H1 (cell line): ENCODE measurements at regions not wholly inside any gene's neighbourhood (a gene's known extent, or its start where the extent isn't known, plus 50 kb on each side); places are given as distances from the start of the nearest gene placed in this dataset.

Experiments
- CTCF ChIA-PET: fragments of 300-600 bp; sonication (Branson Sonifier 250); formaldehyde crosslinking; loops from one replicate; lab custom pipeline; 2021; ENCODE audit not compliant: partially characterized antibody; lab: Charles Lee
- POLR2A ChIA-PET: fragments of 300-600 bp; sonication (Branson Sonifier 250); formaldehyde crosslinking; loops from one replicate; lab custom pipeline; 2021; ENCODE audit warnings: inconsistent platforms; ENCODE audit not compliant: partially characterized antibody; lab: Charles Lee
- DNase-seq, 2 experiments: peaks; one replicate each; pipeline versions ENCODE4 v3.0.0 to v3.0.0-alpha.2; 2010 to 2022; ENCODE audit warnings: low spot score in 2 of 2, low read depth in 1 of 2, mixed read lengths in 1 of 2
- FAIRE-seq: peaks from 2 replicates; lab custom pipeline; 2011; peaks lifted over from hg19 to GRCh38; lab: Jason Lieb, UNC
- H2AFZ ChIP-seq: 2 replicates; pipeline ENCODE4 v1.8.1; 2012; ENCODE audit warnings: low read length, inconsistent platforms
- H2AK5ac ChIP-seq: 2 replicates; pipeline ENCODE4 v1.6.1; 2013; ENCODE audit warnings: low read depth, low read length
- H2BK120ac ChIP-seq: replicated peaks from 2 replicates; pipeline ENCODE3; 2013; ENCODE audit warnings: low read depth, low read length, inconsistent platforms
- H2BK12ac ChIP-seq: 2 replicates; pipeline ENCODE4 v1.6.1; 2013; ENCODE audit warnings: low read depth, low read length
- H2BK15ac ChIP-seq: 2 replicates; pipeline ENCODE4 v1.6.1; 2013; ENCODE audit warnings: low read length
- H2BK20ac ChIP-seq: 2 replicates; pipeline ENCODE4 v1.6.1; 2013; ENCODE audit warnings: low read length
- H2BK5ac ChIP-seq: 2 replicates; pipeline ENCODE4 v1.6.1; 2013; ENCODE audit warnings: low read depth, low read length
- H3K14ac ChIP-seq: 2 replicates; pipeline ENCODE4 v1.6.1; 2013; ENCODE audit warnings: inconsistent platforms; ENCODE audit not compliant: insufficient read length
- H3K18ac ChIP-seq: 2 replicates; pipeline ENCODE4 v1.6.1; 2013; ENCODE audit warnings: low read length; ENCODE audit errors: extremely low read depth
- H3K23ac ChIP-seq: 2 replicates; pipeline ENCODE4 v1.6.1; 2013; ENCODE audit warnings: inconsistent platforms; ENCODE audit not compliant: insufficient read length
- H3K23me2 ChIP-seq: 2 replicates; pipeline ENCODE4 v1.6.1; 2013; ENCODE audit warnings: low read depth, low read length
- H3K27ac ChIP-seq: 2 replicates; pipeline ENCODE4 v1.6.1; 2011; ENCODE audit warnings: low read depth, low read length, inconsistent platforms
- H3K27me3 ChIP-seq, 4 experiments: replicated peaks in 1 of 4; 1 replicate in 1 of 4; 2 replicates in 3 of 4; pipeline versions ENCODE4 v1.6.1 to v1.8.1; 2011 to 2013; ENCODE audit warnings: low read length in 3 of 4, mild to moderate bottlenecking in 3 of 4, inconsistent platforms in 2 of 4, mixed read lengths in 2 of 4, moderate library complexity in 1 of 4; ENCODE audit not compliant: control insufficient read depth in 3 of 4, insufficient read depth in 3 of 4; ENCODE audit errors: extremely low read depth in 1 of 4
- H3K36me3 ChIP-seq, 4 experiments: 2 replicates each; pipeline versions ENCODE4 v1.6.1 to v1.8.1; 2011 to 2013; ENCODE audit warnings: mild to moderate bottlenecking in 4 of 4, low read length in 3 of 4, moderate library complexity in 2 of 4, control low read depth in 1 of 4, inconsistent platforms in 1 of 4; ENCODE audit not compliant: insufficient read depth in 4 of 4, control insufficient read depth in 2 of 4
- H3K4ac ChIP-seq: replicated peaks from 2 replicates; pipeline ENCODE3; 2013; ENCODE audit warnings: low read length, low read depth, mixed read lengths, inconsistent platforms; ENCODE audit not compliant: insufficient read length
- H3K4me1 ChIP-seq, 4 experiments: replicated peaks in 1 of 4; 1 replicate in 1 of 4; 2 replicates in 3 of 4; pipeline versions ENCODE4 v1.6.1 to v1.8.1; 2011 to 2013; ENCODE audit warnings: low read length in 3 of 4, inconsistent platforms in 2 of 4, mixed read lengths in 1 of 4; ENCODE audit not compliant: insufficient read depth in 4 of 4, control insufficient read depth in 3 of 4
- H3K4me2 ChIP-seq, 2 experiments: 2 replicates each; pipeline versions ENCODE4 v1.6.1 to v1.8.1; 2011 to 2013; ENCODE audit warnings: low read depth in 2 of 2, low read length in 2 of 2, control low read depth in 1 of 2, inconsistent platforms in 1 of 2, mild to moderate bottlenecking in 1 of 2; ENCODE audit not compliant: insufficient read depth in 1 of 2
- H3K4me3 ChIP-seq, 4 experiments: fragments of 200-600, 300-600 bp in 1 of 4; sonication (generic), shearing (Covaris generic), sonication (Bioruptor Twin) in 1 of 4; 2 replicates each; pipeline versions ENCODE4 v1.5.1 to v1.8.1; 2011 to 2016; ENCODE audit warnings: low read length in 4 of 4, low read depth in 3 of 4, control low read depth in 2 of 4, inconsistent platforms in 2 of 4, mild to moderate bottlenecking in 2 of 4, mixed read lengths in 1 of 4, moderate library complexity in 1 of 4; ENCODE audit not compliant: insufficient read depth in 2 of 4; ENCODE audit errors: extremely low read depth in 1 of 4
- H3K56ac ChIP-seq: replicated peaks from 2 replicates; pipeline ENCODE3; 2013; ENCODE audit warnings: low read depth, mild to moderate bottlenecking, mixed read lengths, low read length, inconsistent platforms; ENCODE audit not compliant: insufficient read length
- H3K79me1 ChIP-seq: 2 replicates; pipeline ENCODE4 v1.6.1; 2013; ENCODE audit warnings: low read depth, low read length, control low read depth
- H3K79me2 ChIP-seq, 2 experiments: 2 replicates each; pipeline versions ENCODE4 v1.6.1 to v1.8.1; 2012 to 2013; ENCODE audit warnings: low read length in 2 of 2, mild to moderate bottlenecking in 2 of 2, inconsistent platforms in 1 of 2; ENCODE audit not compliant: insufficient read depth in 2 of 2, control insufficient read depth in 1 of 2
- H3K9ac ChIP-seq, 4 experiments: replicated peaks in 1 of 4; 1 replicate in 1 of 4; 2 replicates in 3 of 4; pipeline versions ENCODE4 v1.6.1 to v1.8.1; 2011 to 2013; ENCODE audit warnings: low read depth in 3 of 4, low read length in 3 of 4, control low read depth in 2 of 4, mild to moderate bottlenecking in 2 of 4, moderate library complexity in 2 of 4, inconsistent platforms in 1 of 4; ENCODE audit errors: extremely low read depth in 1 of 4
- H3K9me3 ChIP-seq, 2 experiments: 2 replicates each; pipeline versions ENCODE4 v1.6.1 to v1.8.1; 2012 to 2013; ENCODE audit warnings: mild to moderate bottlenecking in 2 of 2, moderate library complexity in 2 of 2, control low read depth in 1 of 2, inconsistent platforms in 1 of 2, low read depth in 1 of 2, low read length in 1 of 2, mixed read lengths in 1 of 2; ENCODE audit not compliant: insufficient read depth in 2 of 2
- H4K20me1 ChIP-seq, 2 experiments: replicated peaks in 1 of 2; 2 replicates each; pipeline versions ENCODE3 to v1.8.1; 2011 to 2013; ENCODE audit warnings: inconsistent platforms in 2 of 2, low read length in 2 of 2, mild to moderate bottlenecking in 1 of 2; ENCODE audit not compliant: insufficient read depth in 2 of 2, control insufficient read depth in 1 of 2
- H4K5ac ChIP-seq: 2 replicates; pipeline ENCODE4 v1.6.1; 2013; ENCODE audit warnings: low read length, low read depth, mixed read lengths, inconsistent platforms; ENCODE audit not compliant: insufficient read length
- H4K8ac ChIP-seq: 2 replicates; pipeline ENCODE4 v1.8.0; 2013; ENCODE audit warnings: mild to moderate bottlenecking, moderate library complexity, low read length, inconsistent platforms; ENCODE audit not compliant: insufficient read depth; ENCODE audit errors: extremely low read depth
- H4K91ac ChIP-seq: replicated peaks from 2 replicates; pipeline ENCODE3; 2013; ENCODE audit warnings: low read length, mixed read lengths, inconsistent platforms; ENCODE audit not compliant: insufficient read length
- BCL11A ChIP-seq, 2 experiments: IDR thresholded peaks; one replicate each; pipeline ENCODE4 v1.6.1; 2011; ENCODE audit warnings: low read depth in 2 of 2, low read length in 2 of 2, mild to moderate bottlenecking in 2 of 2
- CBX5 ChIP-seq: fragments of 300-800, 300-1000 bp; sonication (generic); IDR thresholded peaks from 2 replicates; pipeline ENCODE4 v1.7.1; 2016; ENCODE audit warnings: antibody characterized with exemption, low read length, low read depth
- EP300 ChIP-seq, 2 experiments: IDR thresholded peaks; 1 replicate in 1 of 2; 2 replicates in 1 of 2; pipeline ENCODE4 v1.6.1; 2011 to 2012; ENCODE audit warnings: low read depth in 2 of 2, low read length in 2 of 2, mild to moderate bottlenecking in 2 of 2, borderline replicate concordance in 1 of 2, inconsistent platforms in 1 of 2, moderate library complexity in 1 of 2
- HDAC6 ChIP-seq: IDR thresholded peaks from one replicate; pipeline ENCODE4 v1.7.1; 2012; ENCODE audit warnings: low read depth, mild to moderate bottlenecking, inconsistent platforms, low read length, moderate library complexity
- KDM5A ChIP-seq: fragments of 200-600 bp; IDR thresholded peaks from 2 replicates; pipeline ENCODE4 v1.7.1; 2012; ENCODE audit warnings: mild to moderate bottlenecking, low read length, inconsistent platforms, mixed read lengths
- SP1 ChIP-seq: IDR thresholded peaks from 2 replicates; pipeline ENCODE4 v1.6.1; 2011; ENCODE audit warnings: low read depth, low read length
- SP4 ChIP-seq: IDR thresholded peaks from 2 replicates; pipeline ENCODE4 v1.6.1; 2012; ENCODE audit warnings: low read length, inconsistent platforms
- TCF12 ChIP-seq: IDR thresholded peaks from 2 replicates; pipeline ENCODE4 v1.6.1; 2011; ENCODE audit warnings: low read depth, mild to moderate bottlenecking, low read length
- ZNF274 ChIP-seq: IDR thresholded peaks from 2 replicates; pipeline ENCODE4 v1.7.0; 2012; ENCODE audit warnings: low read length, borderline replicate concordance; ENCODE audit errors: extremely low read depth
- WGBS, 2 experiments: shearing (Covaris generic) in 1 of 2; methylation state at CpG; one replicate each; pipeline versions ENCODE4 v1.1.6 to v1.1.7; 2013 to 2015; ENCODE audit warnings: low lambda C conversion rate in 2 of 2, mixed read lengths in 2 of 2, inconsistent platforms in 1 of 2, low coverage in 1 of 2, missing lambda C conversion rate in 1 of 2; ENCODE audit not compliant: insufficient replicate concordance in 2 of 2, insufficient coverage in 1 of 2, insufficient read length in 1 of 2; ENCODE audit errors: extremely low coverage in 1 of 2, missing lambda C conversion rate in 1 of 2; 5-methylcytosine and 5-hydroxymethylcytosine counted together

DNA sequence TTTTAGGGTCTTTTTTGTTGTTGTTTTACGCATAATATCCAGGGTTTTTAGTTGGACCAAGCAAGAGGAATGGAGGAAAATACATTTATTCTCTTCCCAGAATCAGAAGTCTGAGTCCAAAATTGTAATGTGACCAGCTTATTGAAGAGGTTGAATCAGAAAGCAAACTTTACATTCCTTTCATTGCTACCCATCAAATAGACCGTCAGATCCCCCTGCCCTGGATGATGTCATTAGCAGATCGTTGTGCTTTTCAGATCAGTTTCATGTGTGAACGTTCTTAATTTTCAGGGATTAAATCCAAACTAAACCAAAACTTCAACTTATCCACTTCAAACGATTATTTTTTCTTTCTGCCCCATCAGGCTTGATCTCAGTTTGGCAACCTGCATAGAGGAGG, 85.7 kb upstream of the NGF start:
- no peak overlapping the region for H3K14ac ChIP-seq
- no peaks in the 10 kb centered on the region for H3K9me3 ChIP-seq
- H2BK20ac ChIP-seq = no peak overlapping the region
- no peak for TF ChIP-seq SP4
- TF ChIP-seq HDAC6 = no peak
- no peak for TF ChIP-seq EP300 (IDR thresholded peaks at IDR 0.05; ENCODE audit: borderline replicate concordance in 1 of 2, low read depth in 2 of 2, low read length in 2 of 2)
- no peak for TF ChIP-seq TCF12
- TF ChIP-seq CBX5 = no peak
- TF ChIP-seq KDM5A = no peak
- no peak for TF ChIP-seq BCL11A (IDR thresholded peaks at IDR 0.05; ENCODE audit: low read depth in 2 of 2, low read length in 2 of 2)
- no peak for TF ChIP-seq ZNF274
- no peak for TF ChIP-seq SP1
- TF ChIP-seq, all 59 proteins: peak for 0
- H3K36me3 ChIP-seq = no peaks in the 10 kb centered on the region
- H3K79me1 ChIP-seq = no peaks in the 10 kb centered on the region
- no peak overlapping the region for H2BK15ac ChIP-seq
- no peaks in the 10 kb centered on the region for H3K27me3 ChIP-seq
- H2BK12ac ChIP-seq = no peak overlapping the region
- no peak overlapping the region for H3K4me3 ChIP-seq
- FAIRE-seq (no peak), DNase-seq (no peak)
- no peaks in the 10 kb centered on the region for H4K20me1 ChIP-seq
- H4K8ac ChIP-seq = no peak overlapping the region
- H2BK5ac ChIP-seq = no peak overlapping the region
- H3K18ac ChIP-seq = no peak overlapping the region
- H3K56ac ChIP-seq = no peak overlapping the region
- no peak overlapping the region for H4K91ac ChIP-seq
- H3K79me2 ChIP-seq = no peaks in the 10 kb centered on the region
- no peak overlapping the region for H2AK5ac ChIP-seq
- WGBS, 2 experiments = 92% methylated on average over 5 of the region's 5 CpGs; no CpG with 5 or more reads in 1 of the 2 experiments
- no peak overlapping the region for H3K27ac ChIP-seq
- H3K4me2 ChIP-seq = no peak overlapping the region
- no peak overlapping the region for H3K4ac ChIP-seq
- ChIA-PET CTCF (no interaction called here), POLR2A (no interaction called here)
- no peak overlapping the region for H3K23ac ChIP-seq
- no peaks in the 10 kb centered on the region for H3K23me2 ChIP-seq
- no peak overlapping the region for H3K9ac ChIP-seq
- no peak overlapping the region for H2BK120ac ChIP-seq
- no peak overlapping the region for H2AFZ ChIP-seq
- no peak overlapping the region for H4K5ac ChIP-seq
- H3K4me1 ChIP-seq = peaks cover 0 to 3% (median 0%) of the 10 kb centered on the region in 4 experiments; a peak in 1 of 7 replicates
